ENCODE measurements at regions not wholly inside any gene's neighbourhood (a gene's known extent, or its start where the extent isn't known, plus 50 kb on each side); places are given as distances from the start of the nearest gene placed in this dataset.

GRCh38 chr12:114944736-114945135 is 260.8 kb upstream of the TBX3 start:
- Histone ChIP-seq H3K27me3 (ENCODE audit: control insufficient read depth in 2 of 2, insufficient read depth in 2 of 2, low read length in 2 of 2) (no peaks in the 10 kb centered on the region; a peak in 2 of 5 replicates), H3K9ac (ENCODE audit: insufficient read depth in 1 of 2, low read depth in 2 of 2, low read length in 2 of 2) (no peak overlapping the region), H3K36me3 (ENCODE audit: control insufficient read depth, insufficient read depth, low read length) (no peaks in the 10 kb centered on the region), H3K27ac (ENCODE audit: extremely low read depth, low read depth, low read length) (no peak overlapping the region), H2AFZ (ENCODE audit: low read depth, low read length) (no peak overlapping the region), H4K20me1 (replicated peaks; ENCODE audit: control insufficient read depth, insufficient read depth, low read length) (no peaks in the 10 kb centered on the region), H3K4me2 (ENCODE audit: insufficient read depth, low read length) (no peak overlapping the region), H3K4me3 (no peak overlapping the region), H3K4me1 (replicated peaks in 1 of 2; ENCODE audit: control insufficient read depth in 2 of 2, insufficient read depth in 2 of 2, low read length in 2 of 2) (no peaks in the 10 kb centered on the region), H3K9me3 (replicated peaks; ENCODE audit: control insufficient read depth, insufficient read depth, low read depth, low read length) (no peaks in the 10 kb centered on the region), H3K9me1 (ENCODE audit: control insufficient read depth, insufficient read depth, low read length) (no peaks in the 10 kb centered on the region), H3K79me2 (ENCODE audit: control insufficient read depth, insufficient read depth, low read length) (no peaks in the 10 kb centered on the region)
- ATAC-seq (no peak), FAIRE-seq (no peak), DNase-seq (ENCODE audit: extremely low read depth in 1 of 4, low spot score in 3 of 4) (no peak)
- no peak for TF ChIP-seq VEZF1 (CRISPR knock-in tag; IDR thresholded peaks at IDR 0.05)
- no peak for TF ChIP-seq ZNF57 (CRISPR knock-in tag; IDR thresholded peaks at IDR 0.05)
- TF ChIP-seq STAT5B (CRISPR knock-in tag; IDR thresholded peaks at IDR 0.05): no peak
- 2% methylated on average over 4 of the region's 4 CpGs for WGBS (ENCODE audit: insufficient coverage, low coverage, missing lambda C conversion rate)
- intact Hi-C loops (cut with micrococcal nuclease) (no loop called here), in situ Hi-C loops (cut with MboI) (no loop called here)
- POLR2A ChIA-PET: no interaction called here
- CTCF ChIA-PET (ENCODE audit: low intra/inter-chr PET ratio): no interaction called here
- no TSS peak for BruUV-seq (replicated peaks)

- no peaks in the 10 kb centered on the region for H3K36me3 ChIP-seq (ENCODE audit: control insufficient read depth, insufficient read depth, low read length)
- POLR2A ChIA-PET: no interaction called here
- H3K27me3 ChIP-seq (ENCODE audit: control insufficient read depth in 2 of 2, insufficient read depth in 2 of 2, low read length in 2 of 2): no peaks in the 10 kb centered on the region; a peak in 2 of 5 replicates
- no peaks in the 10 kb centered on the region for H3K9me3 ChIP-seq (replicated peaks; ENCODE audit: control insufficient read depth, insufficient read depth, low read depth, low read length)
- CTCF ChIA-PET (ENCODE audit: low intra/inter-chr PET ratio): no interaction called here
- DNase-seq (ENCODE audit: extremely low read depth in 1 of 4, low spot score in 3 of 4) (no peak), FAIRE-seq (no peak), ATAC-seq (no peak)
- WGBS (ENCODE audit: insufficient coverage, low coverage, missing lambda C conversion rate): 0% methylated on average over 1 of the region's 1 CpG
- no peaks in the 10 kb centered on the region for H3K4me1 ChIP-seq (replicated peaks in 1 of 2; ENCODE audit: control insufficient read depth in 2 of 2, insufficient read depth in 2 of 2, low read length in 2 of 2)
- intact Hi-C loops (cut with micrococcal nuclease) (no loop called here), in situ Hi-C loops (cut with MboI) (no loop called here)
- no peaks in the 10 kb centered on the region for H3K79me2 ChIP-seq (ENCODE audit: control insufficient read depth, insufficient read depth, low read length)
- H2AFZ ChIP-seq (ENCODE audit: low read depth, low read length): no peak overlapping the region
- H3K9me1 ChIP-seq (ENCODE audit: control insufficient read depth, insufficient read depth, low read length): no peaks in the 10 kb centered on the region
- H3K4me3 ChIP-seq: no peak overlapping the region
- H3K4me2 ChIP-seq (ENCODE audit: insufficient read depth, low read length): no peak overlapping the region
- H4K20me1 ChIP-seq (replicated peaks; ENCODE audit: control insufficient read depth, insufficient read depth, low read length): no peaks in the 10 kb centered on the region
- BruUV-seq (replicated peaks): no TSS peak
- no peak overlapping the region for H3K27ac ChIP-seq (ENCODE audit: extremely low read depth, low read depth, low read length)
- no peak overlapping the region for H3K9ac ChIP-seq (ENCODE audit: insufficient read depth in 1 of 2, low read depth in 2 of 2, low read length in 2 of 2)
- no peak for TF ChIP-seq POLR2G (IDR thresholded peaks at IDR 0.05; ENCODE audit: low read depth, low read length)
- no peak for TF ChIP-seq ZNF511 (CRISPR knock-in tag; IDR thresholded peaks at IDR 0.05)
- no peak for TF ChIP-seq HDAC2 (IDR thresholded peaks at IDR 0.05)
- TF ChIP-seq SLC30A9 (CRISPR knock-in tag; IDR thresholded peaks at IDR 0.05): no peak
- TF ChIP-seq THAP12 (CRISPR knock-in tag; IDR thresholded peaks at IDR 0.05): no peak
- TF ChIP-seq CTBP1 (IDR thresholded peaks at IDR 0.05; ENCODE audit: borderline replicate concordance): no peak
- TF ChIP-seq ZNF12 (CRISPR knock-in tag; IDR thresholded peaks at IDR 0.05): no peak
- TF ChIP-seq KDM4B (IDR thresholded peaks at IDR 0.05; ENCODE audit: borderline replicate concordance in 2 of 2, low read depth in 1 of 2): no peak
- no peak for TF ChIP-seq MCM3 (IDR thresholded peaks at IDR 0.05)
These were observed 259.6 kb upstream of the TBX3 start for GRCh38 chr12:114943601-114944000.

Measured in K562 (cell line).